ENCODE measurements at regions not wholly inside any gene's neighbourhood (a gene's known extent, or its start where the extent isn't known, plus 50 kb on each side); places are given as distances from the start of the nearest gene placed in this dataset.

DNA sequence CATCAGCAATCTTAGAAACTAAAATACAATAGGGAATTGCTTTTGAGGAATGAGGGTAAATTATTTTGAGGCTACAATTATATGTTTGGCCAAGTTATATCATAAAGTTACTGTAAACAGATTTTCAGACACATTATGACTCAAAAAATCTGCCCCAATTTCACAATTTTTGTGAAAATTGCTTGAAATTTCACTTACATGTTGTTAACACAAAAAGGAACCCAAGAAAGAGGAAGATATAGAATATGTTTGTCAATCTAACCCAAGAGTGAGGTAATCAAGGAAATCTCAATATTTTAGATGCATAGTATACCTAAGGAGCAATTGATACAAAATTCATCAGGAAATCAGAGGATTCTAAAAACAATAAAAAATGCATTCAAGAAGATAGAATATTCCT lies 73.9 kb upstream of the FNDC3A start:
- DNase-seq (ENCODE audit: extremely low read depth, low read depth): no peak
- no peak for TF ChIP-seq CTCF (IDR thresholded peaks at IDR 0.05; ENCODE audit: low read depth, low read length)

- TF ChIP-seq CTCF (IDR thresholded peaks at IDR 0.05; ENCODE audit: low read depth, low read length): no peak
- DNase-seq (ENCODE audit: extremely low read depth, low read depth): peak; percentile 11
These were observed 73.3 kb upstream of the FNDC3A start for GRCh38 chr13:48902368-48902767.

- no peak for DNase-seq (ENCODE audit: extremely low read depth, low read depth)
- TF ChIP-seq CTCF (IDR thresholded peaks at IDR 0.05; ENCODE audit: low read depth, low read length): no peak
These were observed 70.9 kb upstream of the FNDC3A start for GRCh38 chr13:48904668-48905290.

- no peak for DNase-seq (ENCODE audit: extremely low read depth, low read depth)
- no peak for TF ChIP-seq CTCF (IDR thresholded peaks at IDR 0.05; ENCODE audit: low read depth, low read length)
These were observed 69.5 kb upstream of the FNDC3A start for GRCh38 chr13:48906200-48906599.

DNA sequence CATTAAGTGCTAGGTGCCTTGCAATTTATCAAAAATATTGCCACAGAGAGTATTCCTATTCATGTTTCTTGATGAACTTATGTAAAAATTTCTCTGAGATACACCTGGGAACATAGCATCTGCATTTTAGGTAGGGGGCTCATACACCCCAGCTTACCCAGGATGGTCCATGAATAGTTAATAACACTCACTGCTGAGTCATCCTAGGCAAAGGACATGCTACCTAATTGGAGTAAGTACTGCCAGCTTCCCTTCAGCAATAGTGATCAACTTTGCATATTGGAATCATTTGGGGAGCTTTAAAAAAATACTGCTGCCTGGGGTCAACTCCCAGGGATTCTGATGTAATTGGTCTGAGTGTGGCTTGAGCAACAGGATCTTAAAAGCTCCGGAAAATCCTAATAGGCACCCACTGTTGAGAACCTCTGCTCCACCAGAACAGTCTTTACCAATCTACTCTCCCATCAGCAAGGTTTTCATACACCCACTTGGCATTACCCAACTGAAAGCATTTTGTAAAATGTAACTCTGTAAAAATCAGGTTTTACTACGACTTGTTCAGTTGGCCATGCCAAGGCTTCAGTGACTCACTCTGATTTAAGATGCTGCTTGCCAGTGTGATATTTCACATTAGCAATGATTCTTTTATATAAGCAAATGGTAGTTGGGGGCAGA lies 67.2 kb upstream of the FNDC3A start:
- no peak for TF ChIP-seq CTCF (IDR thresholded peaks at IDR 0.05; ENCODE audit: low read depth, low read length)
- peak; percentile 8 for DNase-seq (ENCODE audit: extremely low read depth, low read depth)

GRCh38 chr13:48909056-48909389 lies 66.7 kb upstream of the FNDC3A start:
- no peak for DNase-seq (ENCODE audit: extremely low read depth, low read depth)

More at GRCh38 chr13:48909056-48909389, 66.7 kb upstream of the FNDC3A start:
- no peak for TF ChIP-seq CTCF (IDR thresholded peaks at IDR 0.05; ENCODE audit: low read depth, low read length)

Measured in AG09319 (cell line).